ENCODE measurements at regions not wholly inside any gene's neighbourhood (a gene's known extent, or its start where the extent isn't known, plus 50 kb on each side); places are given as distances from the start of the nearest gene placed in this dataset.

GRCh38 chr7:15085366-15085765 is 182.8 kb upstream of the DGKB start:
- TF ChIP-seq POLR2A (IDR thresholded peaks at IDR 0.05) = no peak
- TF ChIP-seq CTCF (IDR thresholded peaks at IDR 0.05) = no peak

Data from thyroid gland (tissue), 4 donors.